Prostate gland (tissue), 2 donors: ENCODE measurements at regions not wholly inside any gene's neighbourhood (a gene's known extent, or its start where the extent isn't known, plus 50 kb on each side); places are given as distances from the start of the nearest gene placed in this dataset.

Source experiments
- POLR2A ChIP-seq: fragments of 450-650 bp; IDR thresholded peaks from one replicate; pipeline ENCODE4 v1.6.1; 2016; ENCODE audit warnings: antibody characterized with exemption, mild to moderate bottlenecking
- TF ChIP-seq, protein P1 (sequence below), 4 experiments: fragments of 200-600 bp in 2 of 4; fragments of 450-650 bp in 2 of 4; sonication (generic) in 2 of 4; IDR thresholded peaks; 1 replicate in 3 of 4; 2 replicates in 1 of 4; pipeline ENCODE4 v1.5.1; 2016 to 2019; ENCODE audit warnings: antibody characterized with exemption in 4 of 4, mild to moderate bottlenecking in 2 of 4, moderate library complexity in 2 of 4

DNA sequence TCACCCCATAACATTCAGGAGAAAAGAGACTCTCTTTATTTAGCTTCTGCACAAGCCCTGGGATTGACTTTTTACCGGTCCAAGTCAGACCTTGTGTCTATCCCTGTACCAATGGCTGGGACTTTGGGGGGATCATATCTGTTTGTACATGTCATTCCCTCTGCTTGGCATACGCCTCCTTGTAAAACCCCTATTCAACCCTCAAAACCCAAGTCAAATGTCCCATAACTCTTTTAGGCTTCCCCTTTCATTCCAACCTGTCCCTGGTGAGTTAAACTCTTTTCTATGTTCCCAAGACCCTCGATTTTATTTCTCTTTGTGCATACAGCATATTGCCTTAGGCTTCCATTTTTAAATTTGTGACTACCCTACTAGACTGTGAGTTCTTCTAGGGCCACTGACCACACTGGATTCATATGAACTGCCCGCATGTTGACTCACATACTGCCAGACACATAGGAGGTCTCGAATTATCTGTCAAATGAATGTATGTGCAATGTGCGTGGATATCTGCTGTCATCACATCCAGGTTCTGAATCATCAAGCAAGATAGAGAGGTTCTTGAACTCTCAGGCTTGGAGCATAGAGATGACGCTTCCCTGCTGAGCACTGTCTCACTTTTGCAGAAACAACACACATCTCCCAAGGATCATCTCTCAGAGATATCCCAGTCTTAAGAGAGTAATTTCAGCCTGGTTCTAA, 548.6 kb upstream of the TBX3 start:
- TF ChIP-seq, protein P1, sequence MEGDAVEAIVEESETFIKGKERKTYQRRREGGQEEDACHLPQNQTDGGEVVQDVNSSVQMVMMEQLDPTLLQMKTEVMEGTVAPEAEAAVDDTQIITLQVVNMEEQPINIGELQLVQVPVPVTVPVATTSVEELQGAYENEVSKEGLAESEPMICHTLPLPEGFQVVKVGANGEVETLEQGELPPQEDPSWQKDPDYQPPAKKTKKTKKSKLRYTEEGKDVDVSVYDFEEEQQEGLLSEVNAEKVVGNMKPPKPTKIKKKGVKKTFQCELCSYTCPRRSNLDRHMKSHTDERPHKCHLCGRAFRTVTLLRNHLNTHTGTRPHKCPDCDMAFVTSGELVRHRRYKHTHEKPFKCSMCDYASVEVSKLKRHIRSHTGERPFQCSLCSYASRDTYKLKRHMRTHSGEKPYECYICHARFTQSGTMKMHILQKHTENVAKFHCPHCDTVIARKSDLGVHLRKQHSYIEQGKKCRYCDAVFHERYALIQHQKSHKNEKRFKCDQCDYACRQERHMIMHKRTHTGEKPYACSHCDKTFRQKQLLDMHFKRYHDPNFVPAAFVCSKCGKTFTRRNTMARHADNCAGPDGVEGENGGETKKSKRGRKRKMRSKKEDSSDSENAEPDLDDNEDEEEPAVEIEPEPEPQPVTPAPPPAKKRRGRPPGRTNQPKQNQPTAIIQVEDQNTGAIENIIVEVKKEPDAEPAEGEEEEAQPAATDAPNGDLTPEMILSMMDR (IDR thresholded peaks at IDR 0.05), result no peak
- TF ChIP-seq POLR2A, result no peak
